Aorta (tissue), 5 donors: ENCODE measurements at regions not wholly inside any gene's neighbourhood (a gene's known extent, or its start where the extent isn't known, plus 50 kb on each side); places are given as distances from the start of the nearest gene placed in this dataset.
A peak's percentile ranks its signal among the peaks of the same experiment; 100 is the strongest.
"Not testable (repeated sequence)": the region's sequence is repeated elsewhere in the genome, so short reads cannot be mapped to it uniquely, and the experiment has no call there.

Source experiments
- ATAC-seq: fragments of 200-7000 bp; cut with Tn5 transposase; one replicate; pipeline ENCODE4 v1.9.1; 2022; ENCODE audit warnings: moderate library complexity; ENCODE audit not compliant: low FRiP score
- DNase-seq, 2 donors: peaks; one replicate each; pipeline ENCODE4 v3.0.0-alpha.2; 2020
- H3K27ac ChIP-seq, 2 donors: one replicate each; pipeline ENCODE4 v1.5.1; 2013; ENCODE audit warnings: low read length in 2 of 2, mild to moderate bottlenecking in 2 of 2, moderate library complexity in 2 of 2, control low read depth in 1 of 2, inconsistent platforms in 1 of 2, low read depth in 1 of 2
- H3K27me3 ChIP-seq, 2 donors: one replicate each; pipeline ENCODE4 v1.6.1; 2013; ENCODE audit warnings: control low read depth in 1 of 2, low read length in 1 of 2, mild to moderate bottlenecking in 1 of 2, moderate library complexity in 1 of 2; ENCODE audit not compliant: insufficient read depth in 2 of 2, control insufficient read depth in 1 of 2
- H3K36me3 ChIP-seq, 2 donors: one replicate each; pipeline ENCODE4 v1.6.1; 2013; ENCODE audit warnings: control low read depth in 1 of 2, low read length in 1 of 2, mild to moderate bottlenecking in 1 of 2; ENCODE audit not compliant: insufficient read depth in 2 of 2, control insufficient read depth in 1 of 2
- H3K4me1 ChIP-seq, 2 donors: one replicate each; pipeline ENCODE4 v1.6.1; 2013; ENCODE audit warnings: low read length in 2 of 2, control low read depth in 1 of 2, mild to moderate bottlenecking in 1 of 2, moderate library complexity in 1 of 2; ENCODE audit not compliant: insufficient read depth in 2 of 2, control insufficient read depth in 1 of 2
- H3K4me3 ChIP-seq, 2 donors: one replicate each; pipeline ENCODE4 v1.5.1; 2013; ENCODE audit warnings: low read length in 2 of 2, control low read depth in 1 of 2, mild to moderate bottlenecking in 1 of 2
- H3K9me3 ChIP-seq: one replicate; pipeline ENCODE4 v1.6.1; 2013; ENCODE audit warnings: mild to moderate bottlenecking, low read length; ENCODE audit not compliant: control insufficient read depth
- WGBS, 2 donors: extraction: QIAGEN DNeasy Blood & Tissue Kit; methylation state at CpG; one replicate each; pipeline ENCODE4 v1.1.7; 2013; 5-methylcytosine and 5-hydroxymethylcytosine counted together
- intact Hi-C, 2 donors: fragments of 100-400 bp; cut with DNase I; formaldehyde crosslinking; loops; one replicate each; pipeline versions ENCODE4 v1.14.2 to v1.15.0; 2022
- donor health status: healthy with polysubstance abuse.
- donor health status: Bipolar disorder and iron deficiency.
- donor health status: DM: no; HTN: no; CAD: no.
- donor health status: DM: no; HTN: no; CAD: no.
- donor health status: DM: yes; HTN: yes; CAD: no.

GRCh38 chr10:78344257-78344656, 310.6 kb downstream of the RPS24 start:
- intact Hi-C loops, H3K4me3 ChIP-seq, H3K9me3 ChIP-seq, DNase-seq, H3K27ac ChIP-seq, ATAC-seq, H3K4me1 ChIP-seq, H3K36me3 ChIP-seq, H3K27me3 ChIP-seq: not testable (repeated sequence)
- 94 to 96% methylated on average over 8 of the region's 8 CpGs for WGBS, 2 donors

GRCh38 chr10:78345515-78345914, 311.9 kb downstream of the RPS24 start:
- WGBS, 2 donors, result 77 to 87% methylated on average over 3 of the region's 3 CpGs
- intact Hi-C loops, H3K4me3 ChIP-seq, DNase-seq, H3K27me3 ChIP-seq, H3K27ac ChIP-seq, H3K36me3 ChIP-seq, H3K4me1 ChIP-seq, H3K9me3 ChIP-seq, ATAC-seq: not testable (repeated sequence)

- H3K36me3 ChIP-seq, result no peaks in the 10 kb centered on the region
- no peaks in the 10 kb centered on the region for H3K27me3 ChIP-seq
- H3K4me1 ChIP-seq, result no peaks in the 10 kb centered on the region
- WGBS, 2 donors, result 97 to 100% methylated on average over 1 of the region's 1 CpG
- intact Hi-C loops, result no loop called here
- ATAC-seq (no peak), DNase-seq (no peak)
- H3K4me3 ChIP-seq, result no peak overlapping the region
- no peak overlapping the region for H3K27ac ChIP-seq
- no peaks in the 10 kb centered on the region for H3K9me3 ChIP-seq
These were observed 313.1 kb downstream of the RPS24 start for GRCh38 chr10:78346721-78347120.

- intact Hi-C loops, result no loop called here
- no peaks in the 10 kb centered on the region for H3K4me1 ChIP-seq
- 90 to 94% methylated on average over 6 of the region's 6 CpGs for WGBS, 2 donors
- H3K27me3 ChIP-seq, result no peaks in the 10 kb centered on the region
- ATAC-seq (no peak), DNase-seq (no peak)
- H3K36me3 ChIP-seq, result no peaks in the 10 kb centered on the region
- no peak overlapping the region for H3K4me3 ChIP-seq
- H3K9me3 ChIP-seq, result no peaks in the 10 kb centered on the region
- no peak overlapping the region for H3K27ac ChIP-seq
These were observed 314.9 kb downstream of the RPS24 start for GRCh38 chr10:78348411-78349164.

GRCh38 chr10:78349165-78349516, 315.5 kb downstream of the RPS24 start:
- Histone ChIP-seq H3K36me3 (no peaks in the 10 kb centered on the region), H3K27ac (no peak overlapping the region), H3K9me3 (no peaks in the 10 kb centered on the region), H3K4me3 (no peak overlapping the region), H3K4me1 (no peaks in the 10 kb centered on the region), H3K27me3 (no peaks in the 10 kb centered on the region)
- DNase-seq (no peak), ATAC-seq (no peak)
- intact Hi-C loops, result no loop called here
- WGBS, 2 donors, result 94 to 95% methylated on average over 4 of the region's 4 CpGs

- H3K27me3 ChIP-seq, result no peaks in the 10 kb centered on the region
- ATAC-seq (no peak), DNase-seq (no peak)
- H3K4me1 ChIP-seq, result no peaks in the 10 kb centered on the region
- H3K9me3 ChIP-seq, result no peaks in the 10 kb centered on the region
- intact Hi-C loops, result loop anchor here in 1 of 2 donors (2.0 kb wide), 1 partner anchor 31 kb away; no protein-coding TSS in a partner anchor
- no peak overlapping the region for H3K27ac ChIP-seq
- 97 to 98% methylated on average over 2 of the region's 2 CpGs for WGBS, 2 donors
- no peak overlapping the region for H3K4me3 ChIP-seq
- no peaks in the 10 kb centered on the region for H3K36me3 ChIP-seq
These were observed 316.4 kb downstream of the RPS24 start for GRCh38 chr10:78349911-78350663.

- 97 to 98% methylated on average over 6 of the region's 6 CpGs for WGBS, 2 donors
- H3K36me3 ChIP-seq, result no peaks in the 10 kb centered on the region
- H3K27ac ChIP-seq, result no peak overlapping the region
- DNase-seq, result no peak
- no peaks in the 10 kb centered on the region for H3K4me1 ChIP-seq
- H3K27me3 ChIP-seq, result no peaks in the 10 kb centered on the region
- no peaks in the 10 kb centered on the region for H3K9me3 ChIP-seq
- intact Hi-C loops, result loop anchor here in 1 of 2 donors (2.0 kb wide), 1 partner anchor 30 kb away; no protein-coding TSS in a partner anchor
- no peak for ATAC-seq
- H3K4me3 ChIP-seq, result no peak overlapping the region
These were observed 317.6 kb downstream of the RPS24 start for GRCh38 chr10:78351283-78351682.

GRCh38 chr10:78351809-78352208, 318.1 kb downstream of the RPS24 start:
- no peak for ATAC-seq
- 33 to 51% methylated on average over 3 of the region's 3 CpGs for WGBS, 2 donors

GRCh38 chr10:78353636-78354035, 320.0 kb downstream of the RPS24 start:
- no peaks in the 10 kb centered on the region for H3K36me3 ChIP-seq
- intact Hi-C loops, result no loop called here
- 66 to 75% methylated on average over 3 of the region's 3 CpGs for WGBS, 2 donors
- no peaks in the 10 kb centered on the region for H3K4me1 ChIP-seq
- no peak for ATAC-seq
- peak; percentile 19 to 20 for DNase-seq
- no peak overlapping the region for H3K27ac ChIP-seq
- H3K9me3 ChIP-seq, result no peaks in the 10 kb centered on the region
- no peaks in the 10 kb centered on the region for H3K27me3 ChIP-seq
- no peak overlapping the region for H3K4me3 ChIP-seq

More at GRCh38 chr10:78351809-78352208, 318.1 kb downstream of the RPS24 start:
- H3K27ac ChIP-seq, result no peak overlapping the region
- intact Hi-C loops, result loop anchor here in 1 of 2 donors (2.0 kb wide), 1 partner anchor 29 kb away; no protein-coding TSS in a partner anchor
- H3K9me3 ChIP-seq, result no peaks in the 10 kb centered on the region
- peak in 1 of 2 donors; percentile 9 for DNase-seq
- H3K27me3 ChIP-seq, result no peaks in the 10 kb centered on the region
- H3K4me3 ChIP-seq, result no peak overlapping the region
- no peaks in the 10 kb centered on the region for H3K36me3 ChIP-seq
- no peaks in the 10 kb centered on the region for H3K4me1 ChIP-seq
